ENCODE measurements at regions not wholly inside any gene's neighbourhood (a gene's known extent, or its start where the extent isn't known, plus 50 kb on each side); places are given as distances from the start of the nearest gene placed in this dataset.

GRCh38 chr13:84137292-84137691 lies 255.0 kb upstream of the SLITRK1 start:
- TF ChIP-seq CTCF (IDR thresholded peaks at IDR 0.05 in 4 of 5, conservative IDR thresholded peaks at IDR 0.05 in 1 of 5), result no peak
- no peak for TF ChIP-seq POLR2A (IDR thresholded peaks at IDR 0.05)
- ATAC-seq, result no peak
- Histone ChIP-seq H3K9me3 (no peaks in the 10 kb centered on the region), H3K4me1 (no peaks in the 10 kb centered on the region), H3K4me3 (no peak overlapping the region), H3K27me3 (no peaks in the 10 kb centered on the region), H3K27ac (no peak overlapping the region), H3K36me3 (no peaks in the 10 kb centered on the region)
- no peak for DNase-seq
- intact Hi-C loops (cut with DNase I; ENCODE audit: low total_unique reads), result no loop called here
- in situ Hi-C loops (cut with MboI; ENCODE audit: low sequenced_read_pairs in 4 of 4), result no loop called here

GRCh38 chr13:84136582-84136981 lies 254.3 kb upstream of the SLITRK1 start:
- no peak overlapping the region for H3K4me3 ChIP-seq
- H3K27me3 ChIP-seq, result no peaks in the 10 kb centered on the region
- no peaks in the 10 kb centered on the region for H3K36me3 ChIP-seq
- H3K9me3 ChIP-seq, result no peaks in the 10 kb centered on the region
- in situ Hi-C loops (cut with MboI; ENCODE audit: low sequenced_read_pairs in 4 of 4) (no loop called here), intact Hi-C loops (cut with DNase I; ENCODE audit: low total_unique reads) (no loop called here)
- DNase-seq (no peak), ATAC-seq (no peak)
- no peak for TF ChIP-seq POLR2A (IDR thresholded peaks at IDR 0.05)
- TF ChIP-seq CTCF (IDR thresholded peaks at IDR 0.05 in 4 of 5, conservative IDR thresholded peaks at IDR 0.05 in 1 of 5), result no peak
- H3K4me1 ChIP-seq, result no peaks in the 10 kb centered on the region
- H3K27ac ChIP-seq, result no peak overlapping the region

GRCh38 chr13:84132491-84132890 lies 250.2 kb upstream of the SLITRK1 start:
- ATAC-seq (no peak), DNase-seq (no peak)
- Histone ChIP-seq H3K4me3 (no peak overlapping the region), H3K9me3 (no peaks in the 10 kb centered on the region), H3K4me1 (no peaks in the 10 kb centered on the region), H3K27me3 (no peaks in the 10 kb centered on the region), H3K27ac (no peak overlapping the region), H3K36me3 (no peaks in the 10 kb centered on the region)
- intact Hi-C loops (cut with DNase I; ENCODE audit: low total_unique reads), result no loop called here
- no peak for TF ChIP-seq CTCF (IDR thresholded peaks at IDR 0.05 in 4 of 5, conservative IDR thresholded peaks at IDR 0.05 in 1 of 5)
- no peak for TF ChIP-seq POLR2A (IDR thresholded peaks at IDR 0.05)
- in situ Hi-C loops (cut with MboI; ENCODE audit: low sequenced_read_pairs in 4 of 4), result no loop called here

- TF ChIP-seq CTCF (IDR thresholded peaks at IDR 0.05 in 4 of 5, conservative IDR thresholded peaks at IDR 0.05 in 1 of 5), result no peak
- TF ChIP-seq POLR2A (IDR thresholded peaks at IDR 0.05), result no peak
- ATAC-seq, result no peak
- no peaks in the 10 kb centered on the region for H3K4me1 ChIP-seq
- H3K4me3 ChIP-seq, result no peak overlapping the region
- no peaks in the 10 kb centered on the region for H3K36me3 ChIP-seq
- intact Hi-C loops (cut with DNase I; ENCODE audit: low total_unique reads), result no loop called here
- no peak overlapping the region for H3K27ac ChIP-seq
- H3K27me3 ChIP-seq, result no peaks in the 10 kb centered on the region
- H3K9me3 ChIP-seq, result no peaks in the 10 kb centered on the region
- in situ Hi-C loops (cut with MboI; ENCODE audit: low sequenced_read_pairs in 4 of 4), result no loop called here
- DNase-seq, result no peak
Observed at GRCh38 chr13:84131249-84131648, 249.0 kb upstream of the SLITRK1 start.

GRCh38 chr13:84130495-84131114 lies 248.3 kb upstream of the SLITRK1 start:
- no peak for TF ChIP-seq CTCF (IDR thresholded peaks at IDR 0.05 in 4 of 5, conservative IDR thresholded peaks at IDR 0.05 in 1 of 5)
- TF ChIP-seq POLR2A (IDR thresholded peaks at IDR 0.05), result no peak
- in situ Hi-C loops (cut with MboI; ENCODE audit: low sequenced_read_pairs in 4 of 4), result no loop called here
- Histone ChIP-seq H3K27ac (no peak overlapping the region), H3K27me3 (no peaks in the 10 kb centered on the region), H3K36me3 (no peaks in the 10 kb centered on the region), H3K9me3 (no peaks in the 10 kb centered on the region), H3K4me1 (no peaks in the 10 kb centered on the region), H3K4me3 (no peak overlapping the region)
- no peak for DNase-seq
- ATAC-seq, result no peak
- intact Hi-C loops (cut with DNase I; ENCODE audit: low total_unique reads), result no loop called here
